Lung (tissue), 11 donors: ENCODE measurements at regions not wholly inside any gene's neighbourhood (a gene's known extent, or its start where the extent isn't known, plus 50 kb on each side); places are given as distances from the start of the nearest gene placed in this dataset.

Source experiments
- ATAC-seq: fragments of 200-7000 bp; cut with Tn5 transposase; one replicate; pipeline ENCODE4 v1.9.1; 2020; ENCODE audit warnings: moderate number of reproducible peaks; ENCODE audit not compliant: insufficient read depth, low FRiP score
- DNase-seq, 3 donors: peaks; one replicate each; pipeline ENCODE4 v3.0.0-alpha.2; 2013 to 2017
- H3K27ac ChIP-seq, 2 donors: one replicate each; pipeline ENCODE4 v1.5.1; 2013; ENCODE audit warnings: mild to moderate bottlenecking in 2 of 2, moderate library complexity in 2 of 2, control low read depth in 1 of 2, inconsistent platforms in 1 of 2, low read depth in 1 of 2, low read length in 1 of 2
- H3K27me3 ChIP-seq, 3 donors: one replicate each; pipeline ENCODE4 v1.5.1; 2013; ENCODE audit warnings: low read length in 2 of 3; ENCODE audit not compliant: control insufficient read depth in 3 of 3, insufficient read depth in 3 of 3
- H3K36me3 ChIP-seq, 4 donors: one replicate each; pipeline ENCODE4 v1.5.1; 2013; ENCODE audit warnings: low read length in 4 of 4, mild to moderate bottlenecking in 1 of 4, moderate library complexity in 1 of 4; ENCODE audit not compliant: control insufficient read depth in 4 of 4, insufficient read depth in 4 of 4
- H3K4me1 ChIP-seq, 5 donors: one replicate each; pipeline ENCODE4 v1.5.1; 2013; ENCODE audit warnings: low read length in 5 of 5, mild to moderate bottlenecking in 2 of 5, moderate library complexity in 1 of 5; ENCODE audit not compliant: control insufficient read depth in 5 of 5, insufficient read depth in 5 of 5
- H3K4me3 ChIP-seq: one replicate; pipeline ENCODE4 v1.5.1; 2013; ENCODE audit warnings: mild to moderate bottlenecking, control low read depth, moderate library complexity
- H3K9ac ChIP-seq, 2 donors: one replicate each; pipeline ENCODE4 v1.5.1; 2013; ENCODE audit warnings: low read length in 2 of 2, control low read depth in 1 of 2; ENCODE audit not compliant: insufficient read depth in 1 of 2
- H3K9me3 ChIP-seq, 4 donors: one replicate each; pipeline ENCODE4 v1.5.1; 2013; ENCODE audit warnings: low read length in 3 of 4, mild to moderate bottlenecking in 1 of 4, moderate library complexity in 1 of 4; ENCODE audit not compliant: control insufficient read depth in 4 of 4, insufficient read depth in 3 of 4
- WGBS, 2 donors: extraction: QIAGEN DNeasy Blood & Tissue Kit; methylation state at CpG; one replicate each; pipeline ENCODE4 v1.1.7; 2013; 5-methylcytosine and 5-hydroxymethylcytosine counted together
- TF ChIP-seq, protein P1 (sequence below): IDR thresholded peaks from 2 replicates; pipeline ENCODE4 v1.5.1; 2012; ENCODE audit warnings: mild to moderate bottlenecking; ENCODE audit errors: control extremely low read depth, extremely low read depth
- donor health status: control.
- donor health status: control.
- donor health status: Bipolar disorder and iron deficiency.
- donor health status: healthy.
- donor health status: DM: yes; HTN: yes; CAD: no.

DNA sequence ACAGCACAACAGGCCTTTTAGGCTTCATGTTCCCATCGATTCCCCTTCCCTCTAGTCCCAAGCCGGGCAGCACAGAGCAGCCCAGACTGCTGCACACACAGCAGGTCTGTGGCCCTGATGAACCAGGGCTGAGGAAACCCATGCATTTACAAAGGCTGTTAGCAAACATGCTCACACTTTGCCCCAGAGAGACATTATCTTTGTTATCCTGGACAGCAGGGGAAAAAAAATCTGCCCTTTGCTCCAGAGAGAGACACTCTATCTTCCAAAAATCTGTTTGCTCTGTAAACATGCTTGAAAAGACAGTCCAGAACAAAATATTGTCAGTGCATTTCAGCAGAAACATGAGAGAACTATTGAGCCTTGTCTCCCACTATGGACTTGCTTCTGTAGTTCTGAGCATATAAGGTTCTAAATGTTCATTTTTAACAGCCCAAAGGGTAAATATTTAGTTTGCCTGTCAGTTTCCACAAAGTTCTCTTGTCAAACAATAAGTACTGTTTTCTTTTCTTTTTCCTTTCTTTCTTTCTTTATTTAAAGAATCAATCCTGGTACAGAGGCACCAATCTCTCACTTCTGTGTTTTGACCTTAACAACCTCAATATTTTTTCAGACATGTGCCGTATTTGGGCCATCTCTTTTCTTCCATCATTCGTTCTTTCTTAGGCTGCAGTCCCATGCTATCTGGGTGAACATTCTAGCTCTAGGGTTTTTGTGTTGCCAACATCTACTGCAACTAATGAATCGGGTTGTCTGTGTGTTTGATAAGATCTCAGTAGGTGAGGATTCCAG lies 468.0 kb downstream of the EPM2A start:
- no peak overlapping the region for H3K9ac ChIP-seq
- no peaks in the 10 kb centered on the region for H3K36me3 ChIP-seq
- H3K27ac ChIP-seq: no peak overlapping the region
- DNase-seq (no peak), ATAC-seq (no peak)
- no peaks in the 10 kb centered on the region for H3K27me3 ChIP-seq
- 75 to 79% methylated on average over 5 of the region's 5 CpGs for WGBS, 2 donors
- H3K4me1 ChIP-seq: peaks cover 0 to 27% (median 0%) of the 10 kb centered on the region in 5 donors
- no peak overlapping the region for H3K4me3 ChIP-seq
- no peaks in the 10 kb centered on the region for H3K9me3 ChIP-seq
- TF ChIP-seq, protein P1, sequence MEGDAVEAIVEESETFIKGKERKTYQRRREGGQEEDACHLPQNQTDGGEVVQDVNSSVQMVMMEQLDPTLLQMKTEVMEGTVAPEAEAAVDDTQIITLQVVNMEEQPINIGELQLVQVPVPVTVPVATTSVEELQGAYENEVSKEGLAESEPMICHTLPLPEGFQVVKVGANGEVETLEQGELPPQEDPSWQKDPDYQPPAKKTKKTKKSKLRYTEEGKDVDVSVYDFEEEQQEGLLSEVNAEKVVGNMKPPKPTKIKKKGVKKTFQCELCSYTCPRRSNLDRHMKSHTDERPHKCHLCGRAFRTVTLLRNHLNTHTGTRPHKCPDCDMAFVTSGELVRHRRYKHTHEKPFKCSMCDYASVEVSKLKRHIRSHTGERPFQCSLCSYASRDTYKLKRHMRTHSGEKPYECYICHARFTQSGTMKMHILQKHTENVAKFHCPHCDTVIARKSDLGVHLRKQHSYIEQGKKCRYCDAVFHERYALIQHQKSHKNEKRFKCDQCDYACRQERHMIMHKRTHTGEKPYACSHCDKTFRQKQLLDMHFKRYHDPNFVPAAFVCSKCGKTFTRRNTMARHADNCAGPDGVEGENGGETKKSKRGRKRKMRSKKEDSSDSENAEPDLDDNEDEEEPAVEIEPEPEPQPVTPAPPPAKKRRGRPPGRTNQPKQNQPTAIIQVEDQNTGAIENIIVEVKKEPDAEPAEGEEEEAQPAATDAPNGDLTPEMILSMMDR: no peak

DNA sequence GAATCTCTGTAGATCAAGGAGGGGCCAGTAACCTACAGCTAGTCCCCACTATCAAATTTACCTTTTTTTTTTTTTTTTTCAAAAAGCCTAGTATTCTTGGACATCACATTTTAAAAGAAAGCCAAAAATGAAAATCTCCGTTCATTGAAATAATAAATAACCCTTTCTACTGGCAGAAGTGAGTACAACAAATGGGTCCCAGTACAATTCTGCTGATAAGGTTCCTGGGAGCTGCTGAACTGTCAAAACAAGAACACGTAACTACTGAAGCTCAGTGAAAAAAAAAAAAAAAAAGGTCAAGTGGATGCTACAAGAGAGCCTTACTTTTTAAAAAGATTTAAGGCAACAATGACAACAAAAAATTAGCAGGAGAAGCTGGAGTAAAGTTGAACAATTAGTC lies 464.9 kb downstream of the EPM2A start:
- H3K9me3 ChIP-seq: no peaks in the 10 kb centered on the region
- H3K4me1 ChIP-seq: no peaks in the 10 kb centered on the region
- H3K9ac ChIP-seq: no peak overlapping the region
- TF ChIP-seq, protein P1: no peak
- no peak for ATAC-seq
- no peak overlapping the region for H3K27ac ChIP-seq
- DNase-seq: no peak
- H3K36me3 ChIP-seq: no peaks in the 10 kb centered on the region
- WGBS, 2 donors: 66 to 77% methylated on average over 2 of the region's 2 CpGs
- no peak overlapping the region for H3K4me3 ChIP-seq
- no peaks in the 10 kb centered on the region for H3K27me3 ChIP-seq

DNA sequence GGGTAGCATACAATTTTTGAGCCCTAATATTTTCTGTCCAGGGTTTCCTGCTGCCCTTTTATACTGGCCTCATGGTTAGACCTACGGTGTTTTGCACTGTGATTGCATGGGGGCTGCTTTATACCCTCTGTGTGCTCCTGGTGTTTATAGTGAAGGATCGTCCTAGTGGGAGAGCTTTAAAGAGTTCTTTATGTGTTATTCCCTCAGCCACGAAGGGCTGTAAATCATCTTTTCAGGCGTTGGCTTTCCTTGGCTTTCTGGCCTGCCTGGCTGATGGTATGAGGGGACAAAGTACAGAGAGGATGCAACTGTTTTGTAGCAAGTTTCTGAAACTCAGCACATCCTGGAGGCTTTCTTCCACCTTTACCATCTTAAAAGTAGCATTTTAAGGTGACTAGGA lies 464.3 kb downstream of the EPM2A start:
- H3K36me3 ChIP-seq: no peaks in the 10 kb centered on the region
- no peak overlapping the region for H3K9ac ChIP-seq
- H3K27me3 ChIP-seq: no peaks in the 10 kb centered on the region
- 31 to 53% methylated on average over 4 of the region's 4 CpGs for WGBS, 2 donors
- DNase-seq (no peak), ATAC-seq (no peak)
- H3K27ac ChIP-seq: no peak overlapping the region
- no peaks in the 10 kb centered on the region for H3K4me1 ChIP-seq
- H3K9me3 ChIP-seq: no peaks in the 10 kb centered on the region
- TF ChIP-seq, protein P1: no peak
- no peak overlapping the region for H3K4me3 ChIP-seq

DNA sequence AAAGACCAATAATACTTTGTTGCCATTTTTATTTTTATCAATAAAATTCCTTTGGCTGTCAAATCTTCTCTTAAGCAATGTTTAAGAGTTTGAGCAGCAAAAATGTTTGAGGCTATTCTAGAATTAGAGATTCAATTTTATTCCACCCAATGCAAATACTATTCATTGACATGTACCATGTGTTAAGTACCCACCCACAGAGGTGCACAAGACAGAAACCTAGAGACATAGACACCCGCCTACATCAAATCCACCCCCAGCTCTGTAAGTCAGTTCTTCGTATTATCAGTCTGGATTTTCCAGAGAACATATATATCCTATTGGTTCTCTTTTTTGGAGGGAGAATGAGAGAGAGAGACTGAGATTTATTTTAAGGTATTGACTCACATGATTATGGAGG lies 463.7 kb downstream of the EPM2A start:
- Histone ChIP-seq H3K9ac (no peak overlapping the region), H3K27me3 (no peaks in the 10 kb centered on the region), H3K4me1 (no peaks in the 10 kb centered on the region), H3K27ac (no peak overlapping the region), H3K4me3 (no peak overlapping the region), H3K36me3 (no peaks in the 10 kb centered on the region), H3K9me3 (no peaks in the 10 kb centered on the region)
- 92 to 95% methylated on average over 2 of the region's 2 CpGs for WGBS, 2 donors
- TF ChIP-seq, protein P1: no peak
- ATAC-seq (no peak), DNase-seq (no peak)
